ENCODE measurements at regions not wholly inside any gene's neighbourhood (a gene's known extent, or its start where the extent isn't known, plus 50 kb on each side); places are given as distances from the start of the nearest gene placed in this dataset.

DNA sequence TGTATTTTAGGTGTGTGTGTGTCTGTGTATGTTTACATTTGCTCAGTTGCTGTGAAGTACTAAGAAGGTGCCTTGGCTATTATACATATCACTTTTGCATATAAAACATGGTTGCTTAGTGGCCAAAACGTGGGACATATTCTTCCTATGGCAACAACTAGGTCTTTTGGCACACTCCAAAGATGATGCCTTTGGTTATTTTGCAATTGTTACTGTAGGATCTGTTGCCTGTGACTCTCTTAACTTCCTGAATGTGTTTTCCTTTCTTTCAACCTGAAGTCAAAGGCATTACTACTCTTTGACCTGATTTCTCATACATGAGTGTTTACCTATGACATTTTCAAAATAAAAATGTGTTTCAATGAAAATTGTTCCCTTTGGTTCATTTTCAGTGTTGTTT lies 160.5 kb downstream of the UBE2E3 start:
- no peak for ATAC-seq
- TF ChIP-seq, protein P1, sequence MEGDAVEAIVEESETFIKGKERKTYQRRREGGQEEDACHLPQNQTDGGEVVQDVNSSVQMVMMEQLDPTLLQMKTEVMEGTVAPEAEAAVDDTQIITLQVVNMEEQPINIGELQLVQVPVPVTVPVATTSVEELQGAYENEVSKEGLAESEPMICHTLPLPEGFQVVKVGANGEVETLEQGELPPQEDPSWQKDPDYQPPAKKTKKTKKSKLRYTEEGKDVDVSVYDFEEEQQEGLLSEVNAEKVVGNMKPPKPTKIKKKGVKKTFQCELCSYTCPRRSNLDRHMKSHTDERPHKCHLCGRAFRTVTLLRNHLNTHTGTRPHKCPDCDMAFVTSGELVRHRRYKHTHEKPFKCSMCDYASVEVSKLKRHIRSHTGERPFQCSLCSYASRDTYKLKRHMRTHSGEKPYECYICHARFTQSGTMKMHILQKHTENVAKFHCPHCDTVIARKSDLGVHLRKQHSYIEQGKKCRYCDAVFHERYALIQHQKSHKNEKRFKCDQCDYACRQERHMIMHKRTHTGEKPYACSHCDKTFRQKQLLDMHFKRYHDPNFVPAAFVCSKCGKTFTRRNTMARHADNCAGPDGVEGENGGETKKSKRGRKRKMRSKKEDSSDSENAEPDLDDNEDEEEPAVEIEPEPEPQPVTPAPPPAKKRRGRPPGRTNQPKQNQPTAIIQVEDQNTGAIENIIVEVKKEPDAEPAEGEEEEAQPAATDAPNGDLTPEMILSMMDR (IDR thresholded peaks at IDR 0.05): no peak

DNA sequence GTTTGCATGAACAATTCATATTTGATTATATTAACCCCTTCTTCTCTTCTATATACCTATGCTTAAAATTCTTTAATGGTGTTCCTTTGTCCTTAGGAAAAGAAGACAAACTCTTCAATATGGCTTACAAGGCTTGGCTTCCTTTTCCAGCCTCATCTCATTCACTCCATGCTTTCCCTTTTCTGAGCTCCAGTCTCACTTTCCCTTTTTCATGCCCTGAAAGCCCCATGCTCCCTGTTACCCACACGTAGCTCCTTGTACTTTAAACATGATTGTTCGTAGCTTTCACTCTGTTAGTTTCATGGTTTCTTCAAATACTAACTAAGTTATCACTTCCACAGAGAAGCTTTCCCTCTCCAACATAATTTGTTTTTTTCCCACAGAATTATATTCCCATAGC lies 161.3 kb downstream of the UBE2E3 start:
- TF ChIP-seq, protein P1 (IDR thresholded peaks at IDR 0.05): no peak
- H3K4me3 ChIP-seq: no peak overlapping the region
- no peaks in the 10 kb centered on the region for H3K4me1 ChIP-seq (ENCODE audit: low read depth)
- no peaks in the 10 kb centered on the region for H3K9me3 ChIP-seq
- intact Hi-C loops (cut with DNase I, micrococcal nuclease): no loop called here
- no peak for DNase-seq
- no peaks in the 10 kb centered on the region for H3K36me3 ChIP-seq (ENCODE audit: low read depth)
- ATAC-seq: no peak

More for the DNA sequence above, 160.5 kb downstream of the UBE2E3 start:
- intact Hi-C loops (cut with DNase I, micrococcal nuclease): no loop called here
- Histone ChIP-seq H3K9me3 (no peaks in the 10 kb centered on the region), H3K4me3 (no peak overlapping the region), H3K4me1 (ENCODE audit: low read depth) (no peaks in the 10 kb centered on the region), H3K36me3 (ENCODE audit: low read depth) (no peaks in the 10 kb centered on the region)
- DNase-seq: no peak

DNA sequence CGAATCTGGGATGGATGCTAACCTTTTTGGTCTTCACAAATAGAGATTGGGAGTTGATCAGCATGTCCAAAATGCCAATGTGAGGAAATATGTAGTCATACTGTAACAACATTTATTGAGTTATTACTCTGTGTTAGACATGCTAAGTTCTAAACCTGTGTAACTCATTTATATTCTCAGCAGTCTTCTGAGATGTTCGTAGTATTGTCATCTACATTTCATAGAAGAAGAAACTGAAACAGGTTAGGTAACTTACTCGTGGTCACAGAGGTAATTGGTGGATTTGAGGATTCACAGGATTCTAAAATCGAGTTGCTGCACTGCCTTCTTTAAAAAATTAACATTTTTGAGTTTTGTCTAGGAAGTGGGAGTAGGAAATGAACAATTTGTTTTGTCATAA lies 162.1 kb downstream of the UBE2E3 start:
- ATAC-seq (no peak), DNase-seq (no peak)
- Histone ChIP-seq H3K36me3 (ENCODE audit: low read depth) (no peaks in the 10 kb centered on the region), H3K4me3 (no peak overlapping the region), H3K4me1 (ENCODE audit: low read depth) (no peaks in the 10 kb centered on the region), H3K9me3 (no peaks in the 10 kb centered on the region)
- TF ChIP-seq, protein P1 (IDR thresholded peaks at IDR 0.05): no peak
- intact Hi-C loops (cut with DNase I, micrococcal nuclease): no loop called here

DNA sequence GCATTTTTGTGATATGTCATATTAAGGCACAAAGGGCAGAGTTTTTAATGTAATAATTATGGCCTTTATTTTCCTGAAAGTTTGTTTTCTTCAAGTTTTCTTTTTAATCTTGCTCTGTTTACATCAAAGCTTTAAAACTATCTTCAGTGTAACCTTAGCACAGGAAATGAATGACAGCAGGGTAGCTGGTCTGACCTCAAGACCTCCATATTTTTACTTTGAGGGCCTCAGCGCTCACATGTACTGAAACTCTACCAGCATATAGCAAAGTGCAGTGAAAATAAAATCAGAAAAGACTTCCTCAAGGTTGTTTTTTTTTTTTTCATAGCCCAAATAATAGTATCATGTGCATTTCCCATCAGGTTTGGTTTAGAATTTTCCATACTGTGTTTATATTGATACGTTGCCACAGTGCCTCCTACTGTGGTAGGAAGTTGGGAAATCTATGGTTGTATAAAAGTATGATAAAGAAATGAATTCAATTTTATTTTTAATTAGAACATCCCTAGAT lies 163.4 kb downstream of the UBE2E3 start:
- Histone ChIP-seq H3K4me1 (ENCODE audit: low read depth) (no peaks in the 10 kb centered on the region), H3K4me3 (no peak overlapping the region), H3K9me3 (no peaks in the 10 kb centered on the region), H3K36me3 (ENCODE audit: low read depth) (no peaks in the 10 kb centered on the region)
- DNase-seq (no peak), ATAC-seq (peak; percentile 61)
- TF ChIP-seq, protein P1 (IDR thresholded peaks at IDR 0.05): no peak
- intact Hi-C loops (cut with DNase I, micrococcal nuclease): no loop called here

DNA sequence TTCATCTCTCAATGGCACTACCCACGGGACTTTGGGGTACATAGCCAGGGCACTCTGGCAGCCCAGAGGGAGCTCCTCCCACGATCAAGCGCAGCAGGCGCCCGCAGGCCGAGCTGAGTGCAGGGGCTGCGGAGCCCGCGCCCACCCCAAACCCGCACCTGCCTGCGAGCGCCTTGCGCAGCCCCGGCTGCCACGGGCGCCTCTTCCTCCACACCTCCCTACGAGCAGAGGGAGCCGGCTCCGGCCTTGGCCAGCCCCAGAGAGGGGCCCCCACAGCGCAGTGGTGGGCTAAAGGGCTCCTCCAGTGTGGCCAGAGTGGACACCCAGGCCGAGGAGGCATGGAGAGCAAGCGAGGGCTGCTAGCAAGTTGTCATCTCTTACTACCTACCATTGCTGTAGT lies 165.2 kb downstream of the UBE2E3 start:
- Histone ChIP-seq H3K4me1 (ENCODE audit: low read depth) (no peaks in the 10 kb centered on the region), H3K36me3 (ENCODE audit: low read depth) (no peaks in the 10 kb centered on the region), H3K9me3 (no peaks in the 10 kb centered on the region), H3K4me3 (no peak overlapping the region)
- TF ChIP-seq, protein P1 (IDR thresholded peaks at IDR 0.05): no peak
- DNase-seq: peak in 1 of 3 donors; percentile 49
- intact Hi-C loops (cut with DNase I, micrococcal nuclease): no loop called here
- no peak for ATAC-seq

DNA sequence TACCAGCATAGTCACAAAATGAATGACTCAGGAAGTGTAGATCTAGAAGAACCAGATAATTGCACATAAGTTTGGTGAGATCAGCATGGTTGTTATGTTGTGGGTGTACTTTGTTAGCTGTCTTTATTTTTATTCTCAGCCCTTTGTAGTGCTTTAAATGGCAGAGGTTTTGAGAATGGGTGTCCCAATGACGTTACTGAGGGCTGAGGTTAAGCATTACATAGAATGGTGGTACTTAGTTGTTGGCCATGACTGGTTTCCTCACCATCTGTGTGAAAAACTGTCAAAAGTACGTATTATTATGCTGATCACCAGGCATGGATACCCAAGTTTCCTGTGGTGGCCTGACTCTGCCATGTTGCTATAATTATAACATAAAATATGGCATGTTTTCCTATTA lies 165.8 kb downstream of the UBE2E3 start:
- no peaks in the 10 kb centered on the region for H3K4me1 ChIP-seq (ENCODE audit: low read depth)
- H3K9me3 ChIP-seq: no peaks in the 10 kb centered on the region
- intact Hi-C loops (cut with DNase I, micrococcal nuclease): no loop called here
- no peak for DNase-seq
- no peaks in the 10 kb centered on the region for H3K36me3 ChIP-seq (ENCODE audit: low read depth)
- no peak overlapping the region for H3K4me3 ChIP-seq
- TF ChIP-seq, protein P1 (IDR thresholded peaks at IDR 0.05): no peak
- ATAC-seq: peak; percentile 45

Measured in mucosa of descending colon (tissue), 3 donors.